Mesenchymal stem cell (in vitro differentiated cells and primary cell): ENCODE measurements at regions not wholly inside any gene's neighbourhood (a gene's known extent, or its start where the extent isn't known, plus 50 kb on each side); places are given as distances from the start of the nearest gene placed in this dataset.

ENCODE experiments used
- DNase-seq: peaks from one replicate; pipeline ENCODE4 v3.0.0-alpha.2; 2013
- H2AFZ ChIP-seq: one replicate; pipeline ENCODE4 v1.6.1; 2013; ENCODE audit warnings: low read depth, mild to moderate bottlenecking, control low read depth, inconsistent platforms, low read length, moderate library complexity
- H2AK5ac ChIP-seq: 2 replicates; pipeline ENCODE4 v1.6.1; 2013; ENCODE audit warnings: low read length, moderate library complexity, mild to moderate bottlenecking, inconsistent platforms; ENCODE audit not compliant: severe bottlenecking
- H2BK120ac ChIP-seq: one replicate; pipeline ENCODE4 v1.6.1; 2013; ENCODE audit warnings: low read depth, mild to moderate bottlenecking, inconsistent platforms, low read length, moderate library complexity
- H2BK12ac ChIP-seq, 2 experiments: one replicate each; pipeline ENCODE4 v1.6.1; 2013; ENCODE audit warnings: inconsistent platforms in 2 of 2, low read length in 2 of 2, mild to moderate bottlenecking in 2 of 2, moderate library complexity in 2 of 2, control low read depth in 1 of 2
- H2BK15ac ChIP-seq: one replicate; pipeline ENCODE4 v1.6.1; 2013; ENCODE audit warnings: mild to moderate bottlenecking, low read depth, inconsistent platforms; ENCODE audit not compliant: poor library complexity, severe bottlenecking
- H2BK5ac ChIP-seq: 2 replicates; pipeline ENCODE4 v1.6.1; 2013; ENCODE audit warnings: low read depth, mild to moderate bottlenecking, low read length, control low read depth, inconsistent platforms; ENCODE audit not compliant: poor library complexity, severe bottlenecking
- H3K14ac ChIP-seq, 2 experiments: one replicate each; pipeline ENCODE4 v1.6.1; 2013; ENCODE audit warnings: inconsistent platforms in 2 of 2, low read length in 2 of 2, control low read depth in 1 of 2, mild to moderate bottlenecking in 1 of 2, moderate library complexity in 1 of 2
- H3K18ac ChIP-seq, 2 experiments: one replicate each; pipeline ENCODE4 v1.6.1; 2013; ENCODE audit warnings: inconsistent platforms in 2 of 2, low read length in 2 of 2, control low read depth in 1 of 2, low read depth in 1 of 2, mild to moderate bottlenecking in 1 of 2
- H3K23ac ChIP-seq, 2 experiments: one replicate each; pipeline ENCODE4 v1.6.1; 2013; ENCODE audit warnings: inconsistent platforms in 2 of 2, low read length in 2 of 2, mild to moderate bottlenecking in 2 of 2, moderate library complexity in 2 of 2, control low read depth in 1 of 2
- H3K27ac ChIP-seq: 2 replicates; pipeline ENCODE4 v1.5.1; 2013; ENCODE audit warnings: mild to moderate bottlenecking, moderate library complexity, low read length, control low read depth, inconsistent platforms; ENCODE audit not compliant: poor library complexity, severe bottlenecking
- H3K27me3 ChIP-seq, 2 experiments: 2 replicates each; pipeline versions ENCODE4 v1.6.1 to v1.7.0; 2013; ENCODE audit warnings: low read length in 2 of 2, mild to moderate bottlenecking in 2 of 2, moderate library complexity in 2 of 2, control low read depth in 1 of 2, inconsistent platforms in 1 of 2; ENCODE audit not compliant: control insufficient read depth in 1 of 2, insufficient read depth in 1 of 2
- H3K36me3 ChIP-seq, 2 experiments: 2 replicates each; pipeline versions ENCODE4 v1.6.1 to v1.7.0; 2013; ENCODE audit warnings: low read length in 2 of 2, control low read depth in 1 of 2, inconsistent platforms in 1 of 2, low read depth in 1 of 2, mild to moderate bottlenecking in 1 of 2; ENCODE audit not compliant: insufficient read depth in 2 of 2, control insufficient read depth in 1 of 2
- H3K4ac ChIP-seq, 2 experiments: one replicate each; pipeline ENCODE4 v1.6.1; 2013; ENCODE audit warnings: inconsistent platforms in 2 of 2, low read length in 2 of 2, mild to moderate bottlenecking in 2 of 2, moderate library complexity in 2 of 2, control low read depth in 1 of 2, low read depth in 1 of 2
- H3K4me1 ChIP-seq: 2 replicates; pipeline ENCODE4 v1.6.1; 2013; ENCODE audit warnings: low read depth, low read length, control low read depth; ENCODE audit not compliant: control insufficient read depth, insufficient read depth
- H3K4me2 ChIP-seq: 2 replicates; pipeline ENCODE4 v1.6.1; 2013; ENCODE audit warnings: low read length, mild to moderate bottlenecking, inconsistent platforms; ENCODE audit not compliant: poor library complexity, severe bottlenecking
- H3K4me3 ChIP-seq, 2 experiments: 2 replicates each; pipeline versions ENCODE4 v1.5.1 to v1.7.0; 2013; ENCODE audit warnings: low read length in 2 of 2, mild to moderate bottlenecking in 2 of 2, control low read depth in 1 of 2, low read depth in 1 of 2; ENCODE audit not compliant: insufficient read depth in 1 of 2
- H3K79me1 ChIP-seq: replicated peaks from 2 replicates; pipeline ENCODE4 v1.6.1; 2013; ENCODE audit warnings: mild to moderate bottlenecking, control low read depth, low read length, inconsistent platforms; ENCODE audit not compliant: poor library complexity, severe bottlenecking
- H3K9ac ChIP-seq: 2 replicates; pipeline ENCODE4 v1.7.0; 2013; ENCODE audit warnings: mild to moderate bottlenecking, low read length, moderate library complexity
- H3K9me3 ChIP-seq: 2 replicates; pipeline ENCODE4 v1.7.0; 2013; ENCODE audit warnings: mild to moderate bottlenecking, low read length; ENCODE audit not compliant: control insufficient read depth
- H4K8ac ChIP-seq: one replicate; pipeline ENCODE4 v1.6.1; 2013; ENCODE audit warnings: inconsistent platforms, mild to moderate bottlenecking, low read length, moderate library complexity
- H4K91ac ChIP-seq: one replicate; pipeline ENCODE4 v1.6.1; 2013; ENCODE audit warnings: mild to moderate bottlenecking, low read length, inconsistent platforms
- WGBS: methylation state at CpG from one replicate; pipeline ENCODE4 v1.1.7; 2013; ENCODE audit warnings: mixed read lengths; 5-methylcytosine and 5-hydroxymethylcytosine counted together

DNA sequence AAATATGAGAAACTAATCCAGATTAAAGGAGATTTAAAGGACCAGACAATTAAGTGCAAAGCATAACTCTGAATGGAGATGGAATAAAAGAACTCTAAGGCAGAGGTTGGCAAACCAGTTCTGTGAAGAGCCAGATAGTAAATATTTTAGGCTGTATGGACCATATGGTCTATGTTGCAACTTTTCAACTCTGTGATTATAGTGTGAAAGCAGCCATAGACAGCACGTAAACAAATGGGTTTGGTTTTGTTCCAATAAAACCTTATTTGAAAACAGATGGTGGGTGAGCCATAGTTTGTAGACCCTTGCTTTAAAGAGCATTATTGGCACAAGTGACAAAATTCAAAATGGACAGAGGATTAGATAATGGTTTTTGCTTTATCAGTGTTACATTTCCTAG lies 884.1 kb downstream of the CCSER2 start:
- WGBS, result 53% methylated on average over 1 of the region's 1 CpG
- Histone ChIP-seq H3K18ac (no peak overlapping the region), H2BK5ac (no peak overlapping the region), H4K8ac (no peak overlapping the region), H2AK5ac (no peak overlapping the region), H3K27me3 (no peaks in the 10 kb centered on the region), H2BK12ac (no peak overlapping the region), H2BK120ac (no peak overlapping the region), H2AFZ (no peak overlapping the region), H3K4me3 (no peak overlapping the region), H3K23ac (no peak overlapping the region), H3K14ac (no peak overlapping the region), H2BK15ac (no peak overlapping the region), H3K79me1 (no peaks in the 10 kb centered on the region), H3K4me1 (no peaks in the 10 kb centered on the region), H3K9ac (no peak overlapping the region), H3K4ac (no peak overlapping the region), H3K4me2 (no peak overlapping the region), H3K27ac (no peak overlapping the region), H4K91ac (no peak overlapping the region), H3K9me3 (peaks cover 3% of the 10 kb centered on the region), H3K36me3 (no peaks in the 10 kb centered on the region)
- no peak for DNase-seq

DNA sequence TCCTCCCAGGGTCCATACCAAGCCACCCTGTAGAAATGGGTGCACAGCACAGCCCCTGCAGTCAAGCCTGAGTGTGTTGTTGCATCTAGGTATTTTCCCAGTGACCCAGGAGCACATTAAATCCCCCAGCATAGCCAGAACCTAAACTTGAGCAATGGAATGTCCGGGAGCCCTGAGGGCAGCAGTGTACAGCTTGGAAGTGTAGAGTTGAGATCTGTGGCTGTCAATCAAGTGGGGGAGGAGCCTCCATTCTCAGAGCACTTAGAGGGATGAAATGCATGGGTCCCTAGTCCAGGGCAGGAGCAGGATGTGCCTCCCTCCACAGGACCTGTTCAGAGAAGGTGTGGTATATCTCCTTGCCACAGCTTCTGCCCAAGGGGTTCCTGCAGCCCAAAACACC lies 885.1 kb downstream of the CCSER2 start:
- H3K9ac ChIP-seq, result no peak overlapping the region
- DNase-seq, result no peak
- H3K18ac ChIP-seq, result no peak overlapping the region
- H3K14ac ChIP-seq, result no peak overlapping the region
- H2BK15ac ChIP-seq, result no peak overlapping the region
- WGBS, result 83% methylated on average over 1 of the region's 1 CpG
- no peak overlapping the region for H2BK5ac ChIP-seq
- no peak overlapping the region for H4K8ac ChIP-seq
- no peak overlapping the region for H2BK120ac ChIP-seq
- no peak overlapping the region for H2BK12ac ChIP-seq
- no peaks in the 10 kb centered on the region for H3K79me1 ChIP-seq
- H3K4ac ChIP-seq, result no peak overlapping the region
- H2AK5ac ChIP-seq, result no peak overlapping the region
- H3K23ac ChIP-seq, result no peak overlapping the region
- H2AFZ ChIP-seq, result no peak overlapping the region
- H3K27ac ChIP-seq, result no peak overlapping the region
- H3K4me3 ChIP-seq, result no peak overlapping the region
- H3K4me2 ChIP-seq, result no peak overlapping the region
- no peaks in the 10 kb centered on the region for H3K36me3 ChIP-seq
- no peaks in the 10 kb centered on the region for H3K27me3 ChIP-seq
- peaks cover 3% of the 10 kb centered on the region for H3K9me3 ChIP-seq
- no peaks in the 10 kb centered on the region for H3K4me1 ChIP-seq
- no peak overlapping the region for H4K91ac ChIP-seq

DNA sequence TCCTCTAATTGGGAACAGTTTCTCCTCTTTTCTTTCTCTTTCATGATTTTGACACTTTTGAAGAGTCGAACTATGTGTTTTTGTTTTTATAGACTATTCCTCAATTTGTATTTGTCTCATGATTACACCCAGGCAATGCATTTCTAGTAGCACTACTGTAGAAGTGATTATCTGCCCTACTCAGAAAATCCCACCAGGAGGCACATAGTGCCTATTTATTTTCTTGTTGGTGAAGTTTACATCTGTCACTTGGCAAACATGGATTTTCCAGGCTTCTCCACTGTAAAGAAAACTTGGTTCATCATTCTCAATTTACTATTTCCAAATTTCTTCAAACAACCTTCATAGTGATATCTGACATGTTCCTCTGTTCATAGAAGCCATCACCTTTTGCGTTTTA lies 893.9 kb downstream of the CCSER2 start:
- Histone ChIP-seq H3K9ac (no peak overlapping the region), H3K27ac (no peak overlapping the region), H3K4me3 (no peak overlapping the region), H2AFZ (no peak overlapping the region), H3K4ac (no peak overlapping the region), H2AK5ac (no peak overlapping the region), H4K8ac (no peak overlapping the region), H3K14ac (no peak overlapping the region), H3K18ac (no peak overlapping the region), H2BK5ac (no peak overlapping the region), H3K23ac (no peak overlapping the region), H2BK12ac (no peak overlapping the region), H3K4me2 (no peak overlapping the region), H3K79me1 (no peaks in the 10 kb centered on the region), H3K4me1 (no peaks in the 10 kb centered on the region), H3K27me3 (no peaks in the 10 kb centered on the region), H3K36me3 (no peaks in the 10 kb centered on the region), H2BK15ac (no peak overlapping the region), H3K9me3 (no peaks in the 10 kb centered on the region), H2BK120ac (no peak overlapping the region), H4K91ac (no peak overlapping the region)
- peak; percentile 1 for DNase-seq
- no CpG with 5 or more reads among the region's 2 CpGs for WGBS

DNA sequence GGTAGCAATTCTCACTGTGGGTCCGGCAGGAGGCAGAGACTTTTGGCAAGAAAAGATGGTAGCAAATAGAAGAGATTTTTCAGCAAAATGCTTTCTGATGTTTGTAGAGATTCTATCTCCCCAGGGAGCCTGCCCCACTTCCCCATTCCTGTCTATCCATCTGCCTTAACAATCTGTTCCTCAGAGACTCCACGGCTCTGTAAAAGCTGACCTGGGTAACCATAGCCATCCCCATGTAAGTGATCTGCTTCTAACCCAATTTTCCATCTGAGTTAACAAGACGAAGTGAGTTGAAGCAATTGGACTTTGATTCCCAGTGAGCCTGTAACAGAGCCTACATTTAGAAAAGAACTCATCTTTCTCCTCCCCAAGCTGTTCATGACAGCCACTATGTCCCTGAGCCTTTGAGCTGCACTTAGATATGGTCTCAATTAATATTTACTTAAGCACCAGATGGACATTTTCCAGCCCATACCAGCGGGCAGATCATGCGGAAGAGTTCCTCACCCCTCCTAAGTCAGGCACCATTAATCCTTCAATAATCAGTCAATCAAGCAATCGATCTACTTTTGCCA lies 896.1 kb downstream of the CCSER2 start:
- Histone ChIP-seq H4K8ac (no peak overlapping the region), H3K27ac (no peak overlapping the region), H4K91ac (no peak overlapping the region), H3K9ac (no peak overlapping the region), H2AK5ac (no peak overlapping the region), H3K4me3 (no peak overlapping the region), H3K79me1 (no peaks in the 10 kb centered on the region), H2AFZ (no peak overlapping the region), H3K36me3 (no peaks in the 10 kb centered on the region), H3K14ac (no peak overlapping the region), H3K4ac (no peak overlapping the region), H3K4me2 (no peak overlapping the region), H3K9me3 (no peaks in the 10 kb centered on the region), H3K23ac (no peak overlapping the region), H3K18ac (no peak overlapping the region), H3K27me3 (no peaks in the 10 kb centered on the region), H2BK120ac (no peak overlapping the region), H2BK5ac (no peak overlapping the region), H3K4me1 (no peaks in the 10 kb centered on the region), H2BK15ac (no peak overlapping the region), H2BK12ac (no peak overlapping the region)
- WGBS, result 70% methylated on average over 5 of the region's 6 CpGs
- DNase-seq, result no peak
